DOHH2 (cell line): ENCODE measurements at regions not wholly inside any gene's neighbourhood (a gene's known extent, or its start where the extent isn't known, plus 50 kb on each side); places are given as distances from the start of the nearest gene placed in this dataset.
A peak's percentile ranks its signal among the peaks of the same experiment; 100 is the strongest.

Experiments used
- H3F3A ChIP-seq: fragments of 200-600 bp; sonication (generic), shearing (Covaris generic); 2 replicates; pipeline ENCODE4 v1.6.0; 2016; ENCODE audit warnings: antibody characterized with exemption, mild to moderate bottlenecking; ENCODE audit not compliant: control insufficient read depth, insufficient read depth
- H3K27ac ChIP-seq: fragments of 200-600 bp; sonication (generic); 2 replicates; pipeline ENCODE4 v1.5.1; 2014; ENCODE audit warnings: low read depth, mild to moderate bottlenecking, low read length, moderate library complexity
- H3K27me3 ChIP-seq: fragments of 200-600 bp; sonication (generic); 2 replicates; pipeline ENCODE4 v1.6.1; 2014; ENCODE audit warnings: mild to moderate bottlenecking, low read length, mixed read lengths; ENCODE audit not compliant: control insufficient read depth
- H3K36me3 ChIP-seq: fragments of 200-600 bp; sonication (generic); 2 replicates; pipeline ENCODE4 v1.6.1; 2014; ENCODE audit warnings: mild to moderate bottlenecking, low read length, moderate library complexity, mixed read lengths; ENCODE audit not compliant: control insufficient read depth
- H3K4me1 ChIP-seq: fragments of 200-600 bp; sonication (generic); 2 replicates; pipeline ENCODE4 v1.6.1; 2014; ENCODE audit warnings: mild to moderate bottlenecking, low read length, mixed read lengths; ENCODE audit not compliant: control insufficient read depth
- H3K4me2 ChIP-seq: fragments of 200-600 bp; sonication (generic); 2 replicates; pipeline ENCODE4 v1.6.0; 2014; ENCODE audit warnings: mild to moderate bottlenecking, low read length, moderate library complexity
- H3K4me3 ChIP-seq: fragments of 200-600 bp; sonication (generic); 2 replicates; pipeline ENCODE4 v1.5.1; 2014; ENCODE audit warnings: mild to moderate bottlenecking, low read length, mixed read lengths
- H3K79me2 ChIP-seq: fragments of 200-600 bp; sonication (generic); 2 replicates; pipeline ENCODE4 v1.6.1; 2014; ENCODE audit warnings: mild to moderate bottlenecking, low read length, mixed read lengths; ENCODE audit not compliant: control insufficient read depth
- H3K9me2 ChIP-seq: fragments of 200-600 bp; sonication (generic); replicated peaks from 2 replicates; pipeline ENCODE4 v1.6.1; 2014; ENCODE audit warnings: mild to moderate bottlenecking, low read length, mixed read lengths; ENCODE audit not compliant: control insufficient read depth
- H3K9me3 ChIP-seq: fragments of 200-600 bp; sonication (generic); 2 replicates; pipeline ENCODE4 v1.6.1; 2014; ENCODE audit warnings: antibody characterized with exemption, low read length, mixed read lengths; ENCODE audit not compliant: control insufficient read depth, insufficient read depth
- H4K20me1 ChIP-seq: fragments of 200-600 bp; sonication (generic); 2 replicates; pipeline ENCODE4 v1.6.0; 2014; ENCODE audit warnings: low read depth, mild to moderate bottlenecking, antibody characterized with exemption, low read length, moderate library complexity; ENCODE audit not compliant: control insufficient read depth, insufficient read depth
- EZH2phosphoT487 ChIP-seq: fragments of 200-600 bp; sonication (generic); IDR thresholded peaks from 2 replicates; pipeline ENCODE4 v1.6.1; 2017; ENCODE audit warnings: borderline replicate concordance, mild to moderate bottlenecking, antibody characterized with exemption, low read length, moderate library complexity, mixed read lengths
- TF ChIP-seq, protein P1 (sequence below): fragments of 200-600 bp; sonication (generic); IDR thresholded peaks from one replicate; pipeline ENCODE4 v1.5.1; 2014; ENCODE audit warnings: antibody characterized with exemption, mild to moderate bottlenecking, low read depth, low read length; ENCODE audit not compliant: poor library complexity, severe bottlenecking

GRCh38 chr4:32562010-32562409 is 1841.8 kb downstream of the PCDH7 start:
- no peaks in the 10 kb centered on the region for H3K9me2 ChIP-seq
- H3K4me1 ChIP-seq = peaks cover 13% of the 10 kb centered on the region
- peaks cover 10% of the 10 kb centered on the region; the same call in 1 of the 2 replicates for H3K9me3 ChIP-seq
- H3K4me2 ChIP-seq = no peak overlapping the region
- peaks cover 6% of the 10 kb centered on the region; the same call in 1 of the 2 replicates for H3K36me3 ChIP-seq
- no peaks in the 10 kb centered on the region for H3F3A ChIP-seq
- no peaks in the 10 kb centered on the region for H3K79me2 ChIP-seq
- no peaks in the 10 kb centered on the region for H3K27me3 ChIP-seq
- H3K27ac ChIP-seq = no peak overlapping the region
- TF ChIP-seq, protein P1, sequence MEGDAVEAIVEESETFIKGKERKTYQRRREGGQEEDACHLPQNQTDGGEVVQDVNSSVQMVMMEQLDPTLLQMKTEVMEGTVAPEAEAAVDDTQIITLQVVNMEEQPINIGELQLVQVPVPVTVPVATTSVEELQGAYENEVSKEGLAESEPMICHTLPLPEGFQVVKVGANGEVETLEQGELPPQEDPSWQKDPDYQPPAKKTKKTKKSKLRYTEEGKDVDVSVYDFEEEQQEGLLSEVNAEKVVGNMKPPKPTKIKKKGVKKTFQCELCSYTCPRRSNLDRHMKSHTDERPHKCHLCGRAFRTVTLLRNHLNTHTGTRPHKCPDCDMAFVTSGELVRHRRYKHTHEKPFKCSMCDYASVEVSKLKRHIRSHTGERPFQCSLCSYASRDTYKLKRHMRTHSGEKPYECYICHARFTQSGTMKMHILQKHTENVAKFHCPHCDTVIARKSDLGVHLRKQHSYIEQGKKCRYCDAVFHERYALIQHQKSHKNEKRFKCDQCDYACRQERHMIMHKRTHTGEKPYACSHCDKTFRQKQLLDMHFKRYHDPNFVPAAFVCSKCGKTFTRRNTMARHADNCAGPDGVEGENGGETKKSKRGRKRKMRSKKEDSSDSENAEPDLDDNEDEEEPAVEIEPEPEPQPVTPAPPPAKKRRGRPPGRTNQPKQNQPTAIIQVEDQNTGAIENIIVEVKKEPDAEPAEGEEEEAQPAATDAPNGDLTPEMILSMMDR = no peak
- no peak for TF ChIP-seq EZH2phosphoT487
- no peaks in the 10 kb centered on the region for H4K20me1 ChIP-seq
- no peak overlapping the region for H3K4me3 ChIP-seq

DNA sequence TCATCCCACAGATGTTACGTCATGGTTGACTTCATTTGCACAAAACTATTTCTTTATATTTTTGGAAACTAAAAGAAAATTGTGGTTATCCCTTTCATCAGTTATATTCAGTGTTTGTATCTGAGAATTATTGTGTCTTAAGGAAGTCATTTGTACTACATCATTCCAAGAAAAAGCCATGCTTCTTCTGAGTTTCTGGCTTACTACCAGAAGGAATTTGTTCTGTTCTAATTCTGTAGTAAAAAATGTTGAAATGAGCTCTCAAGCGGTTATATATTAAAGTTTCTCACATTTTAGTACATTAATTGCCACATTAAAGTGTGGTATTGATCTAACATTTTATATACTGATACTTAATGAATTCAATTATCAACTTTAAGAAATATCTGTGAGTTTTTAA is 1844.5 kb downstream of the PCDH7 start:
- Histone ChIP-seq H3K9me3 (peaks cover 13% of the 10 kb centered on the region; the same call in 1 of the 2 replicates), H4K20me1 (no peaks in the 10 kb centered on the region), H3K36me3 (peaks cover 6% of the 10 kb centered on the region; the same call in 1 of the 2 replicates), H3K4me2 (no peak overlapping the region), H3K27ac (no peak overlapping the region), H3K4me1 (peaks cover 24% of the 10 kb centered on the region), H3F3A (0 out of 2 replicates have a peak, but pooled peaks cover 4% of the 10 kb centered on the region), H3K79me2 (no peaks in the 10 kb centered on the region), H3K9me2 (no peaks in the 10 kb centered on the region), H3K27me3 (no peaks in the 10 kb centered on the region), H3K4me3 (no peak overlapping the region)
- TF ChIP-seq, protein P1 = no peak
- no peak for TF ChIP-seq EZH2phosphoT487

GRCh38 chr4:32569861-32570260 is 1849.7 kb downstream of the PCDH7 start:
- Histone ChIP-seq H3F3A (peaks cover 16% of the 10 kb centered on the region), H3K4me1 (peaks cover 58% of the 10 kb centered on the region), H3K27me3 (no peaks in the 10 kb centered on the region), H3K4me3 (peak overlapping the region; percentile 52), H3K27ac (peak overlapping the region; percentile 91), H4K20me1 (no peaks in the 10 kb centered on the region), H3K36me3 (peaks cover 20% of the 10 kb centered on the region), H3K4me2 (peak overlapping the region; percentile 67), H3K9me3 (peaks cover 13% of the 10 kb centered on the region), H3K9me2 (no peaks in the 10 kb centered on the region), H3K79me2 (no peaks in the 10 kb centered on the region)
- TF ChIP-seq, protein P1 = no peak
- no peak for TF ChIP-seq EZH2phosphoT487

DNA sequence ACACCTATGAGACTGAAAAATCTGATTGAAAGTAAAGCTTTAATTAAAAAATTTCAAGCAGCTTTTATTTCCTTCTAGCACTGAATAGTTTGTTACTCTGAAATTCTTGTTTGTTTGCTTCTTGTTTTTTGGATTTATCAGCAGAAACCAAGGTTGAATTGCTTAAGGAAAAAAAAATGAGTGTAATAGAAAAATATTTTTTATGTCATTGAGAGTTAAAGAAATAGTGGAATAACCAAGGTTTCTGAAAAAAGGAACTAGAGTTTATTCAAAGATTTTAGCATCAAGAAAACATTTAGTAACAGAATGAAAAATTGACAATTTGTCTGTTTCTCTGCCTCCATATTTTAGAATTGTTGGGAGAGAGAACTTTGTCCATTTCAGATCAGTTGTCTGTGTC is 1852.2 kb downstream of the PCDH7 start:
- Histone ChIP-seq H3K27me3 (no peaks in the 10 kb centered on the region), H3K9me2 (no peaks in the 10 kb centered on the region), H4K20me1 (no peaks in the 10 kb centered on the region), H3K9me3 (peaks cover 6% of the 10 kb centered on the region), H3K27ac (peak overlapping the region; percentile 91), H3K4me1 (peaks cover 66% of the 10 kb centered on the region), H3K79me2 (no peaks in the 10 kb centered on the region), H3F3A (peaks cover 16% of the 10 kb centered on the region), H3K4me3 (no peak overlapping the region), H3K4me2 (no peak overlapping the region), H3K36me3 (peaks cover 22% of the 10 kb centered on the region)
- TF ChIP-seq EZH2phosphoT487 = no peak
- TF ChIP-seq, protein P1 = no peak
